Stimulated activated CD4-positive, alpha-beta T cell treated with anti-CD3 and anti-CD28 coated beads, Interleukin-4, amount 100 ng/mL, for 48 hours (primary cell): ENCODE measurements at regions not wholly inside any gene's neighbourhood (a gene's known extent, or its start where the extent isn't known, plus 50 kb on each side); places are given as distances from the start of the nearest gene placed in this dataset.

Source experiments
- DNase-seq, 2 donors: peaks; one replicate each; pipeline ENCODE4 v3.0.0-alpha.2; 2020; ENCODE audit warnings: low read depth in 2 of 2

DNA sequence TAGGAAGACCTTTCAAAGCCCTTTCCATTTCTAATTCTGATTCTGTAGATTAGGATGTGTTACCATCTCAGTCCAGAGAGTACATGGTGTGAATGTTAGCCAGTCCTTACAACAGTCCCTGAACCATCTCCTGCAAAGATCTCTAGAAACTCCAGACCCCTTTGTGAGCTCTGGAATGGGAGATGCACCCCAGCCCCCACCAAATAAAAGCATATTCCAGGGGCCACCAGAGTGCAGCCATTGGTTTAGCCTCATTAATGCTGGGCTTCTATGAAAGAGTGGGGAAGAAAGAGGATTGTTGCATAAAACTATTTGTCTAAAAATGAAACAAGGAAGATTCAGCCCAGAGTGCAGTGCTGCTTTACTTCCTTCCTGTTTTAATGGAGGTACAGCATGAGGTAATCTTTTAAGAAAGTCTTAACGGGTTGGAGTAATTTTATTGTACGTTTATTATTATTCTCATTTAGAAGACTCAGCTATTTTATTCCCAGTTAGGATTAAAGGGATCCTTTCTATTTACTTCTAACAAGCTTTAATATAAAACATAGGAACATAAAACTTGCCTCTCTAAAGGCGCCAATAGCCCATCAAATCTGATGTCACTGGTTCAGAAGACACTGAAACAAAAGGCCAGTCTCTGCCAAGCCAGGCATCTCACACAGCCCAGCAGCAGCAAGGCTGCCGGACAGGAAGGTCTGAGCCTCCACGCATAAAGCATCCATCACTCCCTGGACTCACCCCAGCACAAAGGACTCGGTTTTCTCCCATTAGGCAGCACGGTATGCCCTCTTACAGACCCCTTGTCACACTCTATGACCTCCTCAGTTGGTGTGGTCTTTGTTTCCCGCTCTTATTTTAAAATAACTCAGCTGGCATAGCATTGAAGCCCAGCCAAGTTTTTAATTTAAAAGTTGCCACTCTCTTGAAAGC, 203.9 kb upstream of the BLID start:
- no peak for DNase-seq

GRCh38 chr11:122319085-122319484, 203.1 kb upstream of the BLID start:
- no peak for DNase-seq

DNA sequence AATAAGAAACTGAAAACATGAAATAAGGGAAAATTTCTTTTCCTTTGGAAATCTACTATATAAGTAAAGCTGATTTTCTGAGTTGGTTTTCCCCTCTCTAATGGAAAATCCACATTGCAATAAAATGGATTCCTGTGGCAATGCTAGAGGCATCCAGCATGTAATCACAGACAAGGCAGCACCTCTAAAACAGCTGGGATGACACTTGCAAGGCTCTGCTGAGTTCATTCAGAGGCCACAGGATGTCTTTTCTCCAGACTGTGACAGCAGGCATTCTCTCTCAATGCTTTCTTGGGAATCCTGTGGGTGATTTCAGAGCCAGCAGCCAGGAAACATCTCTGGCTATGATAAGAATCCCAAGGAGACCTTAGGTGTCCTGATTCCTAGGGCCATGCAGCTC, 201.3 kb upstream of the BLID start:
- DNase-seq = no peak

DNA sequence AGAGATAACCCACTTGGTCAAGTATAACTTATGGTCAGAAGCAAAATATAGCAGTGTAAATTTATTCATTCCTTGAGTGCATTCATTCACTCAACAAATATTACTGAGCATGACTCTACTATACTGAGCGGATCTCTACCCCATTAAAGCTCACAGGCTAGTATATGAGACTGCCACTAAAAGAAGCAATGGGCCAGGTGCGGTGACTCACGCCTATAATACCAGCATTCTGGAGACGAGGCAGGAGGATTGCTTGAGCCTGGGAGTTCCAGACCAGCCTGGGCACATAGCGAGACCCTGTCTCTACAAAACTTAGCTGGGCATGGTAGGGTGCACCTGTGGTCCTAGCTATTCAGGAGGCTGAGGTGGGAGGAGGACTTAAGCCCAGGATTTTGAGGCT, 197.6 kb upstream of the BLID start:
- DNase-seq = no peak

- DNase-seq = no peak
These were observed 195.3 kb upstream of the BLID start for GRCh38 chr11:122311216-122311755.

DNA sequence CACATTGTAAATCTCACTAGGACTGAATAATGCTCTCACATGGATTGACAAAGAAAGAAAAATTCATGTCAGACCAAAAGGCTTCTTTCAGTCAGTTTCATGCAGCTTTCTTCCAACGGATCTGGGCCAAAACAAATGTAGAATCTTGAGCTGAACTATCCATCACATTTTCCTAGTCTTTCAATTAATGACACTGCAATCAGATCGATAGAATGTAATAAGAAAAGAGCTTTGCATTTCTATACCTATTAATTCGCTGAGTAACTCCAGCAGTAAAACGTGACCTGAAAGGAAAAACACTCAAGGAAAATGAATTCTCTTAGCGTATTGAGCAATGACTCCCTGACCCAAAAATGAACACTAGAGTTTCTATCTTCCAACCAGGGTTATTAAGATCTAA, 194.8 kb upstream of the BLID start:
- DNase-seq = no peak

DNA sequence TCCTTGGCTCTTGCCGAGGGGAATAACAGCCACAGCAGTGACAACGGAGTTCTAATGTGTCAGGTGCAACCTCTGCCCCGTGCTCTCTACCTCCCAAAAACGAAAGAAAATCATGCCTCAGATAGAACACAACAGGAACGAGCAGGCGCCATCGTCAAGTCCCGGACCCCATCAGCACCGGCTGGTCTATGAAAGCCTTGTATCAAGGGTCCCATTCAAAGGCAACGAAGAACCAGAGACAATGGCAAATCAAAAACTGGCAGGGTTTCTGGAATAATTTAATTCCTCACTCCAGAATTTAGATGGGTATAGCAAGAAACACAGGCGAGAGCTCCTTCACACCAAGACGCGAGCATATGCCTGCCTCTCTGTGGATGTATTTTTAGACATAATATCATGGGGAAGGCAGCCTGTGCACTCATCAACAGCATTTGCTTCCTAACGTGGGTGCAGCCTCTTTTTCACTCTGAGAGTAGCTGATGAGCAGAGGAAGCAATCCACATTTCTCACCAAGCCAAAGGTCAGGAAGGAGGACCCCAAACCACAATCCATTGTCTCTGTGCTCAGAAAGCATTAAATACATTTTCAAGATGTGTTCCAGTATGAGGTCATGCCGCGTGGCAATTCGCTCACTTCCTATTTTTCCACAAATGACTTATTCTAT, 193.4 kb upstream of the BLID start:
- DNase-seq = no peak

DNA sequence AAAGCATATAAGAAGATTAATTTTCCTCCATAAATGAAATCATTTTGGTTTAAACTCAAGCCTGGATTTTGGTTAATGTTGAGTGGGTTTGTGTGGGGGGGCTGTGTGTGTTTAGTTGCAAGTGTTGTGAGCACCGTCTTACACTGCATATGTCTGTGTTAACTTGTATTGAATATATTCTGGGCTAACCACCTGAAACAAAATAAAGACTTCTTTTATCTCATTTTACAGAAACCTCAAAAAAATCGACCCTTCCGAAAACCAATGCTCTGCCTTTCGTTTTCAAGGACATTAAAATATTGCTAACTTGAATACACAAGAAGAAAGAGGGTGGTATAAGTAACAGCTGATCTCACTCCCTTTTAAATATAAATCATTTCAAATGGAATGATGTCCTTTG, 192.2 kb upstream of the BLID start:
- no peak for DNase-seq

- DNase-seq = no peak
These were observed 191.5 kb upstream of the BLID start for GRCh38 chr11:122307476-122308035.

DNA sequence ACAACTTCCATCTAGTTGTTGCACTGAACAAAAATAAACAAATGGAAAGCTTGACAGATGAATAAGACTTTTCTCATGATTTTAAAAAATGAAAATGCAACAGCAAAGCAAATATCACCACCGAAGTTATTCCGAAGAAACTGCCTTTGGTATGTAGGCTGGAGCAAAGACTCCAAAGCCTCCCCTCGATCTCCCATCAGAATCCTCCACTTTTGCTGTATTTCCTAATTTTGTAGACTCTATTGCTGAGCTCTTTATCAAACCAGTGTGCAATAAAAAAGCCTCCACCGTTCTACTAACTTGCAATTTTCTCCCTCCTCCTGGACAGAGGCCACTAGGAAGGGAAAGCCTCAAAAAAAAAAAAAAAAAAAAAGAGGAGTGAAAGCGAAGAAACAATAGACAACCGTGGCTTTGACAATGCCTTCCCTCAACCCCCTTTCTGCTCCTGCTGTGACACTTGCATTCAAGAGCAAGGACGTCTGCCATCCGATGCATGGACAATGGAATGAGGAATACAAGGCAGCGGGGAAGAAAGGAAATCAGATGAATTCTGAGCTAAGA, 190.9 kb upstream of the BLID start:
- no peak for DNase-seq

- DNase-seq = no peak
These were observed 189.7 kb upstream of the BLID start for GRCh38 chr11:122305426-122306320.

- no peak for DNase-seq
These were observed 189.0 kb upstream of the BLID start for GRCh38 chr11:122304973-122305372.

- DNase-seq = no peak
These were observed 188.3 kb upstream of the BLID start for GRCh38 chr11:122304306-122304705.

DNA sequence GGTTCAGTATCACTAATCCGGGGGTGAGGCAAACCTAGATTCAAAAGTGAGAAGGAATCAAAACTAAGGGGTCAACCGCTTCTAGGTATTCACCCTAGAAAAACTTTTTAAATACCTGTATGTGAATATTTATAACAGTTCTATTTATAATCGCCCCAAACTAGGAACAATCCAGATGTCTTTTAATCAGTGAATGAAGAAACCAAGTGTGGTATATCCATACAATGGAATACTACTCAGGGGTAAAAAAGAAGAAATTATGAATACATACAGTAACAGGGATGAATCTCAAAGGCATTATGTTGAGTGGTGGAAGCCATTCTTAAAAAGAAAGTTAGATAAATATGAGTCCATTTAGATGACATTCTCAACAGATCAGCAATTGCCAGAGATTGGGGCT, 178.0 kb upstream of the BLID start:
- DNase-seq = no peak

GRCh38 chr11:122293296-122294023, 177.4 kb upstream of the BLID start:
- no peak for DNase-seq

- DNase-seq = no peak
These were observed 171.4 kb upstream of the BLID start for GRCh38 chr11:122287401-122287800.

- DNase-seq = no peak
These were observed 169.3 kb upstream of the BLID start for GRCh38 chr11:122285070-122285988.

DNA sequence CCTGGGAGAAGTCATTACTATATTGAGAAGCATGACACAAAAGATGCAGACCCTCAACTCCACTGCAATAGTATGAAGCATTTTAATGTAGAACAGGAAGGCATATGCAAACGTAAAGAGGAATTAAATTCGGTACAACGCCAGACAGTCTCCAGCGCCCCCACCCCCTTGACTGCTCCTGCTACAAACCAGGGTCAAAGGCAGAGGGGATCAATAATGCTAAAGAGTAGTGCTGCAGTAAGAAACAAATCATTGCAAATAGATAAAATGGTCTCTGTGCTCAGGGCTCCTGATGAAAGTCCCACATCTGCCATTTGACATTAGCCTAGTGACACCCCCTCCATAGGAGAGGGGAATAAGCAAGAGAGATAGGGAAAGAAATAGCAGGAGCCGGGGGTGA, 164.9 kb upstream of the BLID start:
- no peak for DNase-seq

- no peak for DNase-seq
These were observed 163.2 kb upstream of the BLID start for GRCh38 chr11:122279194-122279593.

- DNase-seq = no peak
These were observed 161.5 kb upstream of the BLID start for GRCh38 chr11:122277493-122277892.
